ENCODE measurements at regions not wholly inside any gene's neighbourhood (a gene's known extent, or its start where the extent isn't known, plus 50 kb on each side); places are given as distances from the start of the nearest gene placed in this dataset.

- no peak for TF ChIP-seq ZBTB33 (IDR thresholded peaks at IDR 0.05)
- TF ChIP-seq HNF4A (conservative IDR thresholded peaks at IDR 0.05): no peak
- TF ChIP-seq RAD21 (IDR thresholded peaks at IDR 0.05): peak in 1 of 2 donors; percentile 41
- no peak for TF ChIP-seq FOXA1 (IDR thresholded peaks at IDR 0.05)
- TF ChIP-seq SP1 (IDR thresholded peaks at IDR 0.05): peak; percentile 60
- TF ChIP-seq YY1 (IDR thresholded peaks at IDR 0.05): no peak
These were observed 86.3 kb downstream of the ZFP36L2 start (continued) for GRCh38 chr2:43139996-43140621.

- DNase-seq (ENCODE audit: low spot score): no peak
- WGBS: 93% methylated on average over 4 of the region's 4 CpGs
- Histone ChIP-seq H3K36me3 (ENCODE audit: control insufficient read depth in 4 of 4, insufficient read depth in 3 of 4, low read depth in 1 of 4, low read length in 3 of 4) (no peaks in the 10 kb centered on the region), H3K4me3 (ENCODE audit: low read depth in 1 of 3, low read length in 3 of 3) (no peak overlapping the region), H3K4me1 (ENCODE audit: control insufficient read depth in 4 of 4, insufficient read depth in 4 of 4, low read length in 3 of 4) (peaks cover 0 to 5% (median 2%) of the 10 kb centered on the region in 4 donors), H3K27ac (ENCODE audit: low read depth in 1 of 2, low read length in 2 of 2) (no peak overlapping the region), H3K27me3 (ENCODE audit: control insufficient read depth in 4 of 4, insufficient read depth in 4 of 4, low read length in 3 of 4) (no peaks in the 10 kb centered on the region), H3K9me3 (ENCODE audit: control insufficient read depth in 4 of 4, low read length in 3 of 4) (no peaks in the 10 kb centered on the region), H3K9ac (ENCODE audit: low read depth in 1 of 2, low read length in 2 of 2) (no peak overlapping the region)
- no peak for TF ChIP-seq FOXA2 (IDR thresholded peaks at IDR 0.05)
- no peak for TF ChIP-seq FOXA1 (IDR thresholded peaks at IDR 0.05)
- no peak for TF ChIP-seq TAF1 (conservative IDR thresholded peaks at IDR 0.05)
- no peak for TF ChIP-seq REST (IDR thresholded peaks at IDR 0.05)
- no peak for TF ChIP-seq MAX (IDR thresholded peaks at IDR 0.05)
These were observed 86.9 kb downstream of the ZFP36L2 start for GRCh38 chr2:43139501-43139900.

- TF ChIP-seq ZBTB33 (IDR thresholded peaks at IDR 0.05) (no peak), RAD21 (IDR thresholded peaks at IDR 0.05) (no peak), CTCF (IDR thresholded peaks at IDR 0.05; ENCODE audit: low read depth, low read length, missing input control) (no peak), JUND (IDR thresholded peaks at IDR 0.05) (no peak), RXRA (IDR thresholded peaks at IDR 0.05) (no peak), SP1 (IDR thresholded peaks at IDR 0.05) (no peak), MAX (IDR thresholded peaks at IDR 0.05) (no peak), GABPA (IDR thresholded peaks at IDR 0.05 in 1 of 2, conservative IDR thresholded peaks at IDR 0.05 in 1 of 2) (no peak), NR2F2 (IDR thresholded peaks at IDR 0.05) (no peak), EGR1 (IDR thresholded peaks at IDR 0.05; ENCODE audit: low read depth in 2 of 2) (no peak), TAF1 (conservative IDR thresholded peaks at IDR 0.05) (no peak), HNF4A (conservative IDR thresholded peaks at IDR 0.05) (no peak), FOXA1 (IDR thresholded peaks at IDR 0.05) (no peak), YY1 (IDR thresholded peaks at IDR 0.05) (no peak), FOXA2 (IDR thresholded peaks at IDR 0.05) (no peak), ATF3 (IDR thresholded peaks at IDR 0.05) (no peak)
- no peak overlapping the region for H3K4me3 ChIP-seq (ENCODE audit: low read depth in 1 of 3, low read length in 3 of 3)
- no peak overlapping the region for H3K27ac ChIP-seq (ENCODE audit: low read depth in 1 of 2, low read length in 2 of 2)
- 97% methylated on average over 3 of the region's 3 CpGs for WGBS
- no peaks in the 10 kb centered on the region for H3K9me3 ChIP-seq (ENCODE audit: control insufficient read depth in 4 of 4, low read length in 3 of 4)
- H3K27me3 ChIP-seq (ENCODE audit: control insufficient read depth in 4 of 4, insufficient read depth in 4 of 4, low read length in 3 of 4): no peaks in the 10 kb centered on the region
- H3K36me3 ChIP-seq (ENCODE audit: control insufficient read depth in 4 of 4, insufficient read depth in 3 of 4, low read depth in 1 of 4, low read length in 3 of 4): no peaks in the 10 kb centered on the region
- peaks cover 0 to 4% (median 1%) of the 10 kb centered on the region in 4 donors for H3K4me1 ChIP-seq (ENCODE audit: control insufficient read depth in 4 of 4, insufficient read depth in 4 of 4, low read length in 3 of 4)
- no peak overlapping the region for H3K9ac ChIP-seq (ENCODE audit: low read depth in 1 of 2, low read length in 2 of 2)
- no peak for DNase-seq (ENCODE audit: low spot score)
These were observed 88.0 kb downstream of the ZFP36L2 start for GRCh38 chr2:43138441-43138840.

All from liver (tissue), 8 donors.